ENCODE measurements at regions not wholly inside any gene's neighbourhood (a gene's known extent, or its start where the extent isn't known, plus 50 kb on each side); places are given as distances from the start of the nearest gene placed in this dataset.
"Not testable (repeated sequence)": the region's sequence is repeated elsewhere in the genome, so short reads cannot be mapped to it uniquely, and the experiment has no call there.

DNA sequence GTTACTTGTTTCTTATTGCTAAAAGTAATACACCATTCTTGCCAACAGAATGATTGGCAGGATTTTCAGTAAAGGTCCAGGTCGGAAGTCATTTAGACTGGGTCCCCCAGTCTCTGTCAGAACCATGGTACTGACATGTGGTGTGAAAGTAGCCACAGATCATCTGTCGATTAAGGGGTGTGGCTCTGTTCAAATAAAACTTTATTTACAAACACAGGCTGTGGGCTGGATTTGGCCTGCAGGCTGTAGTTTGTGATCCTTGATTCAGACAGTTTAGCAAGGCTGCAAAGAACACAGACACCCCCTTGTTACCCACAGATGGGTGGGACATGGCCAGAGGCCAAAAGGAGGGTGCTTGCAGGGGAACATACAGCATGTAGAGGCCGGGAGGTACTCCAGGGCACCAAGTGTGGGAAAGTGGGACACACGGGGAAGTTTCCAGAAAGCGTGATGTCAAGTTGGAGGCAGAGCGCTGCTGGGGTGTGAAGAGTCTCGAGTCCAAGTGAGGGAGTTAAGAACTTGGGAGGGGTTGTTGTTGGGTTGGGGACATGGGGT is 104.1 kb upstream of the CCZ1B start:
- H3K4me3 ChIP-seq (replicated peaks; ENCODE audit: low read depth, low read length); DNase-seq (ENCODE audit: extremely low read depth, low read depth): not testable (repeated sequence)

DNA sequence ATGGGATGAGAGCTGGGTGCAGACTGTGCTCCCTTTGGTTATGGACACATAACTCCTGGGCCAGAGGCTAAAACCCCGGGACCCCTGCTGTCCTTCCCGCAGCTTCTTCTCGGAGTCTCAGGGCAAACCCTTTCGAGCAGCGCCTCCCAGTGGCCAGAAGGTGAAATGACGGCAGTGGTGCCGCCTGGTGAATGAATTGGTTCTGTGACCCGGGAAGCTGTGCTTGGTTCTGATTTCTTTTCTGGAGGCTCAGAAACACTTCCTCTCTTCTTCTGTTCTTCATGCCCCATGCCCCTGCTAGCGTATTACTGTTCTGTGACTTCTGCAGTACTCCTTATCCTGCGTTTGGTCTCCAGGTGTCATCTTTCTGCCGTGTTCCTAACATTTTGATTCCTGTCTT is 104.7 kb upstream of the CCZ1B start:
- not testable (repeated sequence) for H3K4me3 ChIP-seq (replicated peaks; ENCODE audit: low read depth, low read length); DNase-seq (ENCODE audit: extremely low read depth, low read depth)
- TF ChIP-seq CTCF (IDR thresholded peaks at IDR 0.05; ENCODE audit: low read depth, low read length, missing control alignments): peak; percentile 53

DNA sequence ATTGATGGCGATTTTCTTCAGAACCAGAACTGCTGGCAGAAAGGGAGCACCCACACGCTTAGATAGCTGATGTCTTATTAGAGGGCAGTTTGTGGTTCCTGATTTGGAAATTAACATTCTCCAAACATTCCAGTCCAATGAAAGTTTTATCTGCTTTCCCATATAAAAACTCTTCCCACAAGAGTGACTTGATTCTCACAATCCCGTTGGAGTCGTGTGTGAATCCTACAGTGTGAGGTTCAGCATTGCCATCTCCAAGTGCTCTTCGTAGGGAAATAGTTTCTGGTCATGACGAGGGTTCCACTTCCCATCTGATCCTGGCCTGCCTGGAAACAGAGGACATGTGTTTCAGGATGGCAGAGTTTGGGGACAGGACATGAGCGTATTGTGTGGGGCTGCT is 105.4 kb upstream of the CCZ1B start:
- H3K4me3 ChIP-seq (replicated peaks; ENCODE audit: low read depth, low read length); DNase-seq (ENCODE audit: extremely low read depth, low read depth): not testable (repeated sequence)

DNA sequence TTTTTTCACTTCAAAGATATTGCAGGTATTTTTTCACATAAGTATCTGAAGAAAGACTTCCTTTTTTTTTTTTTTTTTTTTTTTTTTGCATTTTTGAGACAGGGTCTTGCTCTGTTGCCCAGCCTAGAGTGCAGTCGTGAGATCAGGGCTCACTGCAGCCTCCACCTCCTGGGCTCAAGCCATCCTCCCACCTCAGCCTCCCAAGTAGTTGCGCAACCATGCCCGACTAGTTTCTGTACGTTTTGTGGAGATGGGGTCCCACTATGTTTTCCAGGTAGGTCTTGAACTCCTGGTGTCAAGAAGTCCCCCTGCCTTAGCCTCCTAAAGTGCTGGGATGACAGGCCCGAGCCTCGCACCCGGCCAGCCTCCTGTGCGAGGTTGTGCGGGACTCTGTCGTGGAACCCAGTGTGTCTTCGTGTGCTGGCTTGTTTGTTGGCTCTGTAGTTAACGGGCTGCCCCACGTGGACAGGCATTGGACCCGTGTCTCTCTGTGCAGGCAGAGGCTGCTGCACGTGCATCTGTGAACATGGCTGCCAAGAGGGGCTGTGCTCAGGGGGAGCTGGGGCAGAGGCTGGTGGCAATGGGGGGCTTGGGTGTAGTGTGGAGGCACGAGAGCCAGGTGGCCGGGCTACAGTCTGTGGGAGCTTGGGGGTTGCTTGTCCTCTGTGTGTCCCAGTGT is 108.0 kb upstream of the CCZ1B start:
- H3K4me3 ChIP-seq (replicated peaks; ENCODE audit: low read depth, low read length); DNase-seq (ENCODE audit: extremely low read depth, low read depth): not testable (repeated sequence)

GRCh38 chr7:6934981-6935380 is 108.9 kb upstream of the CCZ1B start:
- no peak for TF ChIP-seq CTCF (IDR thresholded peaks at IDR 0.05; ENCODE audit: low read depth, low read length, missing control alignments)
- no peak overlapping the region for H3K4me3 ChIP-seq (replicated peaks; ENCODE audit: low read depth, low read length)

GRCh38 chr7:6936626-6937025 is 110.6 kb upstream of the CCZ1B start:
- not testable (repeated sequence) for H3K4me3 ChIP-seq (replicated peaks; ENCODE audit: low read depth, low read length); DNase-seq (ENCODE audit: extremely low read depth, low read depth)

More at GRCh38 chr7:6934981-6935380, 108.9 kb upstream of the CCZ1B start:
- DNase-seq (ENCODE audit: extremely low read depth, low read depth): no peak

DNA sequence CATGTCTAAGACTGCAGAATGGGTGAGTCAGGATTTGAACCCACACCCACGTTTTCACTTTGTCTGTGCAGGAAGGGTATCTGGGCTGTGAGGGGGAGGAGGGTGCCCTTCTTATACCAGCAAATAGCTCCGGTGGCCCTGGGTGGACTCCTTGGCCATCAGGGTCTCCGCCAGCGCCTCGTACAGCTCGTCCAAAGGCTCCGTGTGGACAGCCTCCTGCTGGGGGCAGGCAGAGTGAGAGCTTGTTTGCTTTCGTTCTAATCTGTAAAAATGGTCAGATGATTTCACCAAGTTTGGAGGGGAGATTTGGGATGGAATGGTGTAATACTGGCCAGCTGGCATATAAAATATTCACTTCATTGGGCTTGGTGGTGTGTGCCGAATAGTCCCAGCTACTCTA is 111.7 kb upstream of the CCZ1B start:
- not testable (repeated sequence) for DNase-seq (ENCODE audit: extremely low read depth, low read depth); H3K4me3 ChIP-seq (replicated peaks; ENCODE audit: low read depth, low read length)

GRCh38 chr7:6938284-6938683 is 112.2 kb upstream of the CCZ1B start:
- not testable (repeated sequence) for H3K4me3 ChIP-seq (replicated peaks; ENCODE audit: low read depth, low read length); DNase-seq (ENCODE audit: extremely low read depth, low read depth)
- TF ChIP-seq CTCF (IDR thresholded peaks at IDR 0.05; ENCODE audit: low read depth, low read length, missing control alignments): peak; percentile 32

GRCh38 chr7:6939126-6939525 is 113.1 kb upstream of the CCZ1B start:
- H3K4me3 ChIP-seq (replicated peaks; ENCODE audit: low read depth, low read length); DNase-seq (ENCODE audit: extremely low read depth, low read depth): not testable (repeated sequence)

- DNase-seq (ENCODE audit: extremely low read depth, low read depth); H3K4me3 ChIP-seq (replicated peaks; ENCODE audit: low read depth, low read length): not testable (repeated sequence)
Observed at GRCh38 chr7:6939896-6940295, 113.8 kb upstream of the CCZ1B start.

GRCh38 chr7:6946873-6947272 is 120.8 kb upstream of the CCZ1B start:
- DNase-seq (ENCODE audit: extremely low read depth, low read depth); H3K4me3 ChIP-seq (replicated peaks; ENCODE audit: low read depth, low read length): not testable (repeated sequence)

- DNase-seq (ENCODE audit: extremely low read depth, low read depth); H3K4me3 ChIP-seq (replicated peaks; ENCODE audit: low read depth, low read length): not testable (repeated sequence)
Observed at GRCh38 chr7:6950231-6950630, 124.2 kb upstream of the CCZ1B start.

DNA sequence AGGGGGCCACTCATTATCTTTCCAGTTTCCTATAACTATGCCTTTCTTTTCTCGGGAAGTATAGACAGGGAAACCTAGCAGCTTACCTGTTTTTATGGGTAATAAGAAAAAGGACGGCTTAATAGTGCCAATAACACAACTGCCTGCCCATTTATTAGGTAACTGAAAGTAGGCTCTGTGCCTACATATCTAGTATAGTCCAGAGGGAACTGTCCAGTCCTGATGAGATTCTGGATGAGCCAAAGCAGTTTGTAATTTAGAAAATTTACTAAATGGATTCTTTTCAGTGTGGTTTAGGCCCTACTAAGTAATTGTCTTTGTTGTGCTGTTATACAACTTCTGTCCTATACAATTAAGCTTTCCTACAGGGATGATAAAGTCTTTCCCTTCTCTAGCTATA is 125.5 kb upstream of the CCZ1B start:
- not testable (repeated sequence) for H3K4me3 ChIP-seq (replicated peaks; ENCODE audit: low read depth, low read length)

More for the DNA sequence above, 125.5 kb upstream of the CCZ1B start:
- DNase-seq (ENCODE audit: extremely low read depth, low read depth): not testable (repeated sequence)
